ENCODE measurements at regions not wholly inside any gene's neighbourhood (a gene's known extent, or its start where the extent isn't known, plus 50 kb on each side); places are given as distances from the start of the nearest gene placed in this dataset.
"Not testable (repeated sequence)": the region's sequence is repeated elsewhere in the genome, so short reads cannot be mapped to it uniquely, and the experiment has no call there.

GRCh38 chr18:1668279-1668678, 763.6 kb downstream of the ADCYAP1 start:
- Mint-ChIP-seq H3K27ac (ENCODE audit: unreplicated experiment) (no peak overlapping the region), H3K36me3 (ENCODE audit: low read depth) (no peaks in the 10 kb centered on the region), H3K27me3 (ENCODE audit: low read depth) (no peaks in the 10 kb centered on the region), H3K9me3 (ENCODE audit: low read depth) (peaks cover 23% of the 10 kb centered on the region), H3K4me3 (ENCODE audit: unreplicated experiment) (no peak overlapping the region), H3K4me1 (ENCODE audit: low read depth) (no peaks in the 10 kb centered on the region)
- TF ChIP-seq, protein P1, sequence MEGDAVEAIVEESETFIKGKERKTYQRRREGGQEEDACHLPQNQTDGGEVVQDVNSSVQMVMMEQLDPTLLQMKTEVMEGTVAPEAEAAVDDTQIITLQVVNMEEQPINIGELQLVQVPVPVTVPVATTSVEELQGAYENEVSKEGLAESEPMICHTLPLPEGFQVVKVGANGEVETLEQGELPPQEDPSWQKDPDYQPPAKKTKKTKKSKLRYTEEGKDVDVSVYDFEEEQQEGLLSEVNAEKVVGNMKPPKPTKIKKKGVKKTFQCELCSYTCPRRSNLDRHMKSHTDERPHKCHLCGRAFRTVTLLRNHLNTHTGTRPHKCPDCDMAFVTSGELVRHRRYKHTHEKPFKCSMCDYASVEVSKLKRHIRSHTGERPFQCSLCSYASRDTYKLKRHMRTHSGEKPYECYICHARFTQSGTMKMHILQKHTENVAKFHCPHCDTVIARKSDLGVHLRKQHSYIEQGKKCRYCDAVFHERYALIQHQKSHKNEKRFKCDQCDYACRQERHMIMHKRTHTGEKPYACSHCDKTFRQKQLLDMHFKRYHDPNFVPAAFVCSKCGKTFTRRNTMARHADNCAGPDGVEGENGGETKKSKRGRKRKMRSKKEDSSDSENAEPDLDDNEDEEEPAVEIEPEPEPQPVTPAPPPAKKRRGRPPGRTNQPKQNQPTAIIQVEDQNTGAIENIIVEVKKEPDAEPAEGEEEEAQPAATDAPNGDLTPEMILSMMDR (IDR thresholded peaks at IDR 0.05), result no peak
- DNase-seq (ENCODE audit: low spot score), result no peak

DNA sequence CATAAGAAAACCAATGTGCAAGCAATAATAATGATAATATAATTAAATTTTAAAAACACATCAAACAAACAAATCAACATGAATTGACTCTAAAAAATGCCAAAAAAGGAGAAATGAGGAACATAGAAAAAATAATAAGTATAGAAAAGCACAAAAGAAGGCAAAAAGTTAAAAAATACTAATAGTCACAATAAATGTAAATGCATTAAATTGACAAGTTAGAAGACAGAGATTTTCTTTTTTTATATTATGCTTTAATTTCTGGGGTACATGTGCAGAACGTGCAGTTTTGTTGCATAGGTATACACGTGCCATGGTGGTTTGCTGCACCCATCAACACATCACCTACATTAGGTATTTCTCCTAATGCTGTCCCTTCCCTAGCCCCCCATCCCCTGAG, 767.0 kb downstream of the ADCYAP1 start:
- H3K36me3 Mint-ChIP-seq (ENCODE audit: low read depth); H3K27me3 Mint-ChIP-seq (ENCODE audit: low read depth); H3K4me3 Mint-ChIP-seq (ENCODE audit: unreplicated experiment); DNase-seq (ENCODE audit: low spot score); H3K4me1 Mint-ChIP-seq (ENCODE audit: low read depth); H3K27ac Mint-ChIP-seq (ENCODE audit: unreplicated experiment): not testable (repeated sequence)
- H3K9me3 Mint-ChIP-seq (ENCODE audit: low read depth), result peaks cover 24% of the 10 kb centered on the region

GRCh38 chr18:1676387-1676786, 771.7 kb downstream of the ADCYAP1 start:
- TF ChIP-seq, protein P1 (IDR thresholded peaks at IDR 0.05), result no peak
- Mint-ChIP-seq H3K4me3 (ENCODE audit: unreplicated experiment) (no peak overlapping the region), H3K36me3 (ENCODE audit: low read depth) (no peaks in the 10 kb centered on the region), H3K27me3 (ENCODE audit: low read depth) (no peaks in the 10 kb centered on the region), H3K4me1 (ENCODE audit: low read depth) (no peaks in the 10 kb centered on the region), H3K27ac (ENCODE audit: unreplicated experiment) (no peak overlapping the region), H3K9me3 (ENCODE audit: low read depth) (peaks cover 11% of the 10 kb centered on the region)
- no peak for DNase-seq (ENCODE audit: low spot score)

DNA sequence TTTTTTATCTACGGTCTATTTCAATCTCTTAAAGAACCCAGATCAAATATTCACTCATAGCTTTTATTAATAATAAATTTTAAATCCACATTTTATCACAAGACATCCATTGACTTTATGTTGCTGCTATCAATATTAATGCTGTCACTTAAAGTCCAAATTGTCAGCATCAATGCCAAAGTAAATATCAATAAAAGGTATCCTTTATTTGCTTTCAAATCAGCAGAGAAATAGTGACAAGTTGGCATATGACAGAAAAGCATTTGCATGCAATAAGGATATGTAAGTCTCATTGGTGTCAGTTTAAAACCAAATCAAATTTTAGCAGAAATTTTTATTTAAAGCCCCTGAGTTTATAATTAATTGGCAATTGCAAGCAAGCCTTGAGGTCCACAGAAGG, 775.4 kb downstream of the ADCYAP1 start:
- H3K9me3 Mint-ChIP-seq (ENCODE audit: low read depth), result no peaks in the 10 kb centered on the region
- no peak for DNase-seq (ENCODE audit: low spot score)
- TF ChIP-seq, protein P1 (IDR thresholded peaks at IDR 0.05), result no peak

GRCh38 chr18:1691863-1692262, 787.2 kb downstream of the ADCYAP1 start:
- no peak overlapping the region for H3K4me3 Mint-ChIP-seq (ENCODE audit: unreplicated experiment)
- TF ChIP-seq, protein P1 (IDR thresholded peaks at IDR 0.05), result no peak
- H3K4me1 Mint-ChIP-seq (ENCODE audit: low read depth), result no peaks in the 10 kb centered on the region
- H3K9me3 Mint-ChIP-seq (ENCODE audit: low read depth), result peaks cover 3% of the 10 kb centered on the region
- DNase-seq (ENCODE audit: low spot score), result no peak
- no peak overlapping the region for H3K27ac Mint-ChIP-seq (ENCODE audit: unreplicated experiment)
- peaks cover 3% of the 10 kb centered on the region for H3K27me3 Mint-ChIP-seq (ENCODE audit: low read depth)
- H3K36me3 Mint-ChIP-seq (ENCODE audit: low read depth), result no peaks in the 10 kb centered on the region

More for the DNA sequence above, 775.4 kb downstream of the ADCYAP1 start:
- no peaks in the 10 kb centered on the region for H3K4me1 Mint-ChIP-seq (ENCODE audit: low read depth)
- H3K27me3 Mint-ChIP-seq (ENCODE audit: low read depth), result no peaks in the 10 kb centered on the region
- H3K27ac Mint-ChIP-seq (ENCODE audit: unreplicated experiment), result no peak overlapping the region
- H3K36me3 Mint-ChIP-seq (ENCODE audit: low read depth), result no peaks in the 10 kb centered on the region
- no peak overlapping the region for H3K4me3 Mint-ChIP-seq (ENCODE audit: unreplicated experiment)

DNA sequence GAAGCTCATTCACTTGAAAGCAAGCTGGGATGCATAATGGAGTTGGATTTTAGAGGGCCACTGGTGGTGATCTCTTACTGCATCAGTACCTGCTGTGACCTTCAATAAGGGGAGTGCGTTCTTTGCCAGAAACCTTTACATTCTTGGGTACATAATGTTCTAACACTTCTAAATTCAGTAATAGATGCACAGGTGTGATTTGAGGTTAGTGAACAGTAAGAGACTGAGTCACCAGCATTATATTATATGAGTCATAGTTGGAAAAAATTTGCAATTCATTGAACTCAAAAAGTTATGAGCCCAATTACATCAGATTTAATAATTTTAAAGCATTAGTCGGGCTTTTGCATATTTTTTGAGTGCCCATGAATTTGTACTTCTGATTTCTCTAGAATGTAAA, 803.3 kb downstream of the ADCYAP1 start:
- Mint-ChIP-seq H3K27me3 (ENCODE audit: low read depth) (peaks cover 1% of the 10 kb centered on the region), H3K9me3 (ENCODE audit: low read depth) (peaks cover 5% of the 10 kb centered on the region), H3K4me3 (ENCODE audit: unreplicated experiment) (no peak overlapping the region), H3K4me1 (ENCODE audit: low read depth) (no peaks in the 10 kb centered on the region), H3K27ac (ENCODE audit: unreplicated experiment) (no peak overlapping the region), H3K36me3 (ENCODE audit: low read depth) (no peaks in the 10 kb centered on the region)
- DNase-seq (ENCODE audit: low spot score), result no peak
- TF ChIP-seq, protein P1 (IDR thresholded peaks at IDR 0.05), result no peak
